H1 (cell line): ENCODE measurements at regions not wholly inside any gene's neighbourhood (a gene's known extent, or its start where the extent isn't known, plus 50 kb on each side); places are given as distances from the start of the nearest gene placed in this dataset.

ENCODE experiments used
- BRCA1 ChIP-seq: IDR thresholded peaks from 2 replicates; pipeline ENCODE4 v1.6.1; 2012; ENCODE audit warnings: low read depth, low read length, improper control_type of control experiment
- CEBPB ChIP-seq: IDR thresholded peaks from 2 replicates; pipeline ENCODE4 v1.6.1; 2012; ENCODE audit warnings: low read depth, low read length
- CHD2 ChIP-seq: IDR thresholded peaks from 2 replicates; pipeline ENCODE4 v1.6.1; 2012; ENCODE audit warnings: low read length, improper control_type of control experiment
- CTCF ChIP-seq, 3 experiments: IDR thresholded peaks; 1 replicate in 2 of 3; 2 replicates in 1 of 3; pipeline versions ENCODE4 v1.5.1 to v1.6.1; 2011; ENCODE audit warnings: low read length in 3 of 3, mild to moderate bottlenecking in 3 of 3, inconsistent platforms in 2 of 3, low read depth in 1 of 3, moderate library complexity in 1 of 3; ENCODE audit not compliant: insufficient read depth in 1 of 3; ENCODE audit errors: control extremely low read depth in 1 of 3
- POLR2A ChIP-seq, 2 experiments: IDR thresholded peaks; 1 replicate in 1 of 2; 2 replicates in 1 of 2; pipeline ENCODE4 v1.6.1; 2011; ENCODE audit warnings: low read depth in 2 of 2, low read length in 2 of 2, mild to moderate bottlenecking in 2 of 2; ENCODE audit errors: control extremely low read depth in 1 of 2
- RXRA ChIP-seq: IDR thresholded peaks from 2 replicates; pipeline ENCODE4 v1.6.1; 2011; ENCODE audit warnings: low read depth, mild to moderate bottlenecking, low read length, moderate library complexity; ENCODE audit not compliant: insufficient read depth
- TBP ChIP-seq: IDR thresholded peaks from 2 replicates; pipeline ENCODE4 v1.6.1; 2011; ENCODE audit warnings: low read depth, low read length, improper control_type of control experiment
- YY1 ChIP-seq: IDR thresholded peaks from 2 replicates; pipeline ENCODE4 v1.6.1; 2011; ENCODE audit warnings: low read depth, mild to moderate bottlenecking, low read length
- TF ChIP-seq, protein P1 (sequence below): IDR thresholded peaks from 2 replicates; pipeline ENCODE4 v1.6.1; 2012; ENCODE audit warnings: inconsistent platforms

DNA sequence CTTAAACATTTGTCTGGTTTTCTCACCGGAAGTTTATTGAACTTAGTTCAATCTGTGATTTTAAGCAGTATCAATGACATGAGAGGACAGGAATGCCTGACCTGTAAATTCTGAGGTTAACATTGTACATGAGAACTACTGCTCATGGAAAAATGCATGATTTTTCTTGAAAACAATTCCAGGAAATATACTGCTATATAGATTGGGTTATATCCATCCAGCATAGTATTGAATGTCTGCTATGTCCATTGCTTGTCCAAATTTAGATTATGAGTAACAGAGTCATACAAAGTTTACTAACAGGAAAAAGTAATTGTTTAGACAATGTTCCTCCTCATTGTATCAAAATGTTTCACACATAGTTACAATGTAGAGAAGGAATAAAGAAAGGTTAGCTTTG lies 606.8 kb downstream of the DACH1 start:
- no peak for TF ChIP-seq TBP
- TF ChIP-seq POLR2A (IDR thresholded peaks at IDR 0.05; ENCODE audit: control extremely low read depth in 1 of 2, low read depth in 2 of 2, low read length in 2 of 2) = no peak
- TF ChIP-seq CTCF (IDR thresholded peaks at IDR 0.05; ENCODE audit: control extremely low read depth in 1 of 3, insufficient read depth in 1 of 3, low read depth in 1 of 3, low read length in 3 of 3) = no peak
- no peak for TF ChIP-seq CHD2
- TF ChIP-seq, protein P1, sequence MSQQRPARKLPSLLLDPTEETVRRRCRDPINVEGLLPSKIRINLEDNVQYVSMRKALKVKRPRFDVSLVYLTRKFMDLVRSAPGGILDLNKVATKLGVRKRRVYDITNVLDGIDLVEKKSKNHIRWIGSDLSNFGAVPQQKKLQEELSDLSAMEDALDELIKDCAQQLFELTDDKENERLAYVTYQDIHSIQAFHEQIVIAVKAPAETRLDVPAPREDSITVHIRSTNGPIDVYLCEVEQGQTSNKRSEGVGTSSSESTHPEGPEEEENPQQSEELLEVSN = no peak
- no peak for TF ChIP-seq BRCA1
- TF ChIP-seq RXRA = no peak
- no peak for TF ChIP-seq YY1
- no peak for TF ChIP-seq CEBPB
